HG03378 (cell line): ENCODE measurements at regions not wholly inside any gene's neighbourhood (a gene's known extent, or its start where the extent isn't known, plus 50 kb on each side); places are given as distances from the start of the nearest gene placed in this dataset.
A peak's percentile ranks its signal among the peaks of the same experiment; 100 is the strongest.

Source experiments
- ATAC-seq: cut with Tn5 transposase; IDR thresholded peaks from one replicate; pipeline ENCODE4 v1.9.1; 2021; ENCODE audit warnings: mild to moderate bottlenecking, moderate library complexity; ENCODE audit not compliant: unreplicated experiment

- ATAC-seq, result no peak
These were observed 173.9 kb upstream of the ERBB4 start for GRCh38 chr2:212712466-212712865.

- no peak for ATAC-seq
These were observed 173.3 kb upstream of the ERBB4 start for GRCh38 chr2:212711856-212712255.

GRCh38 chr2:212709280-212709679, 170.7 kb upstream of the ERBB4 start:
- ATAC-seq, result no peak

GRCh38 chr2:212708355-212708754, 169.8 kb upstream of the ERBB4 start:
- ATAC-seq, result no peak

- ATAC-seq, result no peak
These were observed 156.8 kb upstream of the ERBB4 start for GRCh38 chr2:212695426-212695825.

- ATAC-seq, result no peak
These were observed 155.8 kb upstream of the ERBB4 start for GRCh38 chr2:212694398-212694797.

- no peak for ATAC-seq
These were observed 153.9 kb upstream of the ERBB4 start for GRCh38 chr2:212692466-212692865.

- ATAC-seq, result peak; percentile 60
These were observed 147.8 kb upstream of the ERBB4 start for GRCh38 chr2:212686285-212686895.

- no peak for ATAC-seq
These were observed 144.9 kb upstream of the ERBB4 start for GRCh38 chr2:212683346-212684097.

- ATAC-seq, result no peak
These were observed 144.3 kb upstream of the ERBB4 start for GRCh38 chr2:212682937-212683336.

- no peak for ATAC-seq
These were observed 138.9 kb upstream of the ERBB4 start for GRCh38 chr2:212677466-212677865.

- no peak for ATAC-seq
These were observed 133.6 kb upstream of the ERBB4 start for GRCh38 chr2:212672186-212672585.

- ATAC-seq, result peak; percentile 40
These were observed 131.2 kb upstream of the ERBB4 start for GRCh38 chr2:212669761-212670160.

GRCh38 chr2:212667751-212668316, 129.2 kb upstream of the ERBB4 start:
- ATAC-seq, result no peak

GRCh38 chr2:212665948-212666347, 127.3 kb upstream of the ERBB4 start:
- ATAC-seq, result no peak

GRCh38 chr2:212659441-212659840, 120.8 kb upstream of the ERBB4 start:
- no peak for ATAC-seq

GRCh38 chr2:212649646-212650045, 111.0 kb upstream of the ERBB4 start:
- no peak for ATAC-seq

GRCh38 chr2:212646698-212647366, 108.2 kb upstream of the ERBB4 start:
- no peak for ATAC-seq

GRCh38 chr2:212644195-212644837, 105.7 kb upstream of the ERBB4 start:
- no peak for ATAC-seq

- ATAC-seq, result no peak
These were observed 101.8 kb upstream of the ERBB4 start for GRCh38 chr2:212640428-212640827.

GRCh38 chr2:212638694-212639093, 100.1 kb upstream of the ERBB4 start:
- ATAC-seq, result no peak
